Smooth muscle cell (in vitro differentiated cells): ENCODE measurements at regions not wholly inside any gene's neighbourhood (a gene's known extent, or its start where the extent isn't known, plus 50 kb on each side); places are given as distances from the start of the nearest gene placed in this dataset.

Experiments used
- DNase-seq: peaks from one replicate; lab custom pipeline; 2025; ENCODE audit not compliant: unreplicated experiment; lab: John Stamatoyannopoulos, UW
- H2AFZ ChIP-seq: fragments of 200-600 bp; sonication (generic); 2 replicates; pipeline ENCODE4 v1.6.0; 2016; ENCODE audit warnings: antibody characterized with exemption, low read depth, mild to moderate bottlenecking
- H3F3A ChIP-seq: fragments of 200-600 bp; sonication (generic); 2 replicates; pipeline ENCODE4 v1.6.0; 2017; ENCODE audit warnings: antibody characterized with exemption, low read depth
- H3K27ac ChIP-seq: fragments of 200-600 bp; sonication (generic); 2 replicates; pipeline ENCODE4 v1.5.1; 2016; ENCODE audit warnings: low read depth, mild to moderate bottlenecking
- H3K27me3 ChIP-seq: fragments of 200-600 bp; sonication (generic); 2 replicates; pipeline ENCODE4 v1.6.1; 2016; ENCODE audit warnings: low read depth, mild to moderate bottlenecking
- H3K36me3 ChIP-seq: fragments of 200-600 bp; sonication (generic); 2 replicates; pipeline ENCODE4 v1.5.1; 2016; ENCODE audit warnings: low read depth
- H3K4me1 ChIP-seq: fragments of 200-600 bp; sonication (generic); 2 replicates; pipeline ENCODE4 v1.5.1; 2016; ENCODE audit warnings: low read depth
- H3K4me2 ChIP-seq: fragments of 200-600 bp; sonication (generic); 2 replicates; pipeline ENCODE4 v1.6.0; 2016; ENCODE audit warnings: mild to moderate bottlenecking
- H3K4me3 ChIP-seq: fragments of 200-600 bp; sonication (generic); 2 replicates; pipeline ENCODE4 v1.5.1; 2016; ENCODE audit warnings: mild to moderate bottlenecking
- H3K79me2 ChIP-seq: fragments of 200-600 bp; sonication (generic); 2 replicates; pipeline ENCODE4 v1.6.0; 2016; ENCODE audit warnings: low read depth, mild to moderate bottlenecking
- H3K9ac ChIP-seq: fragments of 200-600 bp; sonication (generic); 2 replicates; pipeline ENCODE4 v1.6.0; 2016; ENCODE audit warnings: low read depth
- H3K9me3 ChIP-seq: fragments of 200-600 bp; sonication (generic); replicated peaks from 2 replicates; pipeline ENCODE4 v1.5.1; 2016; ENCODE audit warnings: low read depth
- H4K20me1 ChIP-seq: fragments of 200-600 bp; sonication (generic); 2 replicates; pipeline ENCODE4 v1.6.0; 2016; ENCODE audit warnings: low read depth
- CTCF ChIP-seq: fragments of 200-600 bp; sonication (generic); IDR thresholded peaks from 2 replicates; pipeline ENCODE4 v1.5.1; 2017; ENCODE audit warnings: borderline replicate concordance, mild to moderate bottlenecking, antibody characterized with exemption; ENCODE audit not compliant: insufficient read depth, poor library complexity, severe bottlenecking
- WGBS: methylation state at CpG from one replicate; pipeline ENCODE4 v1.1.7; 2016; ENCODE audit warnings: low lambda C conversion rate; 5-methylcytosine and 5-hydroxymethylcytosine counted together

DNA sequence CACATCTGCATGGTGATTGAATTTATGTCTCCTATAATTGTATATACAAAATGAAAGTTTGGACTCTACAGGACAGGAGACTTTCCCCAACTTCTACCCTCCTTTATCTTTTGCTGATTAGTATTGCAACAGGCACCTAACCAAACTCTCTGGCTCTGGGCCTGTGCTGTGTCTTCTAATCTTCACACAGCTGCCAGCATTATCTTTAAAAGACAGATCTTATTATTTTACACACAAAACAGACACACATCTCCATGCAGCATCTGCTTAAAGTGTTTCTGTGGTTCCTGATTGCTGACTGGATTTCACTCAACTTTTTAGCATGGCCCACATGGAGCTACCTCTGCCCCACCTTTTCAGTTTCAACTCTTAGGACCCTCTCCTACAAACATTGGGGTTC, 154.9 kb upstream of the PELI2 start:
- Histone ChIP-seq H2AFZ (no peak overlapping the region), H3K27ac (no peak overlapping the region), H3K4me2 (no peak overlapping the region), H3K4me1 (peaks cover 5% of the 10 kb centered on the region), H3K9me3 (no peaks in the 10 kb centered on the region), H3K4me3 (no peak overlapping the region), H3K27me3 (no peaks in the 10 kb centered on the region), H4K20me1 (no peaks in the 10 kb centered on the region), H3K36me3 (no peaks in the 10 kb centered on the region), H3F3A (no peaks in the 10 kb centered on the region), H3K9ac (no peak overlapping the region), H3K79me2 (no peaks in the 10 kb centered on the region)
- no peak for TF ChIP-seq CTCF
- DNase-seq, result no peak

GRCh38 chr14:55964091-55964490, 154.1 kb upstream of the PELI2 start:
- Histone ChIP-seq H3K4me1 (peaks cover 5% of the 10 kb centered on the region), H2AFZ (no peak overlapping the region), H3K4me2 (no peak overlapping the region), H3K9ac (no peak overlapping the region), H3K79me2 (no peaks in the 10 kb centered on the region), H4K20me1 (no peaks in the 10 kb centered on the region), H3K9me3 (no peaks in the 10 kb centered on the region), H3F3A (no peaks in the 10 kb centered on the region), H3K27me3 (no peaks in the 10 kb centered on the region), H3K27ac (no peak overlapping the region), H3K36me3 (no peaks in the 10 kb centered on the region), H3K4me3 (no peak overlapping the region)
- WGBS, result 83% methylated on average over 8 of the region's 8 CpGs
- TF ChIP-seq CTCF, result no peak
- DNase-seq, result no peak

- H3K27ac ChIP-seq, result no peak overlapping the region
- no peak for DNase-seq
- no peaks in the 10 kb centered on the region for H3K27me3 ChIP-seq
- H3K4me1 ChIP-seq, result peaks cover 5% of the 10 kb centered on the region
- H3K4me2 ChIP-seq, result no peak overlapping the region
- no peak overlapping the region for H2AFZ ChIP-seq
- no peak for TF ChIP-seq CTCF
- H3K36me3 ChIP-seq, result no peaks in the 10 kb centered on the region
- H4K20me1 ChIP-seq, result no peaks in the 10 kb centered on the region
- H3K9me3 ChIP-seq, result no peaks in the 10 kb centered on the region
- 60% methylated on average over 3 of the region's 3 CpGs for WGBS
- H3K4me3 ChIP-seq, result no peak overlapping the region
- H3K79me2 ChIP-seq, result no peaks in the 10 kb centered on the region
- H3F3A ChIP-seq, result no peaks in the 10 kb centered on the region
- no peak overlapping the region for H3K9ac ChIP-seq
These were observed 153.4 kb upstream of the PELI2 start for GRCh38 chr14:55964821-55965220.

- Histone ChIP-seq H3K27me3 (no peaks in the 10 kb centered on the region), H4K20me1 (no peaks in the 10 kb centered on the region), H3K36me3 (no peaks in the 10 kb centered on the region), H3K4me1 (peaks cover 5% of the 10 kb centered on the region), H3F3A (no peaks in the 10 kb centered on the region), H3K4me2 (no peak overlapping the region), H3K27ac (no peak overlapping the region), H3K79me2 (no peaks in the 10 kb centered on the region), H3K9me3 (no peaks in the 10 kb centered on the region), H2AFZ (no peak overlapping the region), H3K4me3 (no peak overlapping the region), H3K9ac (no peak overlapping the region)
- WGBS, result 88% methylated on average over 2 of the region's 2 CpGs
- DNase-seq, result no peak
- TF ChIP-seq CTCF, result no peak
These were observed 152.4 kb upstream of the PELI2 start for GRCh38 chr14:55965851-55966250.
